Neural progenitor cell (in vitro differentiated cells): ENCODE measurements at regions not wholly inside any gene's neighbourhood (a gene's known extent, or its start where the extent isn't known, plus 50 kb on each side); places are given as distances from the start of the nearest gene placed in this dataset.

Experiments
- DNase-seq: peaks from one replicate; pipeline ENCODE4 v3.0.0-alpha.2; 2016; ENCODE audit warnings: low spot score
- H2AFZ ChIP-seq: fragments of 200-600 bp; sonication (generic); replicated peaks from 2 replicates; pipeline ENCODE4 v1.6.1; 2016; ENCODE audit warnings: antibody characterized with exemption
- H3F3A ChIP-seq: fragments of 200-600 bp; sonication (generic); 2 replicates; pipeline ENCODE4 v1.6.1; 2016; ENCODE audit warnings: antibody characterized with exemption, low read depth
- H3K27ac ChIP-seq: fragments of 200-600 bp; sonication (generic); 2 replicates; pipeline ENCODE4 v1.5.1; 2016; ENCODE audit warnings: mild to moderate bottlenecking
- H3K27me3 ChIP-seq: fragments of 200-600 bp; sonication (generic); 2 replicates; pipeline ENCODE4 v1.6.1; 2016; ENCODE audit warnings: mild to moderate bottlenecking, moderate library complexity
- H3K36me3 ChIP-seq: fragments of 200-600 bp; sonication (generic); 2 replicates; pipeline ENCODE4 v1.5.1; 2016
- H3K4me1 ChIP-seq: fragments of 200-600 bp; sonication (generic); 2 replicates; pipeline ENCODE4 v1.6.1; 2016; ENCODE audit warnings: mixed run types
- H3K4me2 ChIP-seq: fragments of 200-600 bp; sonication (generic); 2 replicates; pipeline ENCODE4 v1.6.1; 2016
- H3K4me3 ChIP-seq: fragments of 200-600 bp; sonication (generic); 2 replicates; pipeline ENCODE4 v1.5.1; 2016
- H3K79me2 ChIP-seq: fragments of 200-600 bp; sonication (generic); 2 replicates; pipeline ENCODE4 v1.6.1; 2016; ENCODE audit warnings: low read depth
- H3K9ac ChIP-seq: fragments of 200-600 bp; sonication (generic); 2 replicates; pipeline ENCODE4 v1.6.1; 2016
- H3K9me3 ChIP-seq: fragments of 200-600 bp; sonication (generic); 2 replicates; pipeline ENCODE4 v1.5.1; 2016; ENCODE audit warnings: low read depth
- H4K20me1 ChIP-seq: fragments of 200-600 bp; sonication (generic); 2 replicates; pipeline ENCODE4 v1.6.1; 2016; ENCODE audit warnings: low read depth
- H3K27ac Mint-ChIP-seq: 3 replicates; pipeline ENCODE4 v1.8.0; 2021; ENCODE audit warnings: mixed read lengths
- H3K27me3 Mint-ChIP-seq: 2 replicates; pipeline ENCODE4 v1.8.0; 2022; ENCODE audit warnings: low read depth, mild to moderate bottlenecking, inconsistent platforms, moderate library complexity, mixed read lengths; ENCODE audit not compliant: insufficient read depth
- H3K36me3 Mint-ChIP-seq: 3 replicates; pipeline ENCODE4 v1.8.0; 2021; ENCODE audit warnings: mixed read lengths
- H3K4me1 Mint-ChIP-seq: 3 replicates; pipeline ENCODE4 v1.8.0; 2021; ENCODE audit warnings: mixed read lengths
- H3K4me3 Mint-ChIP-seq: 3 replicates; pipeline ENCODE4 v1.8.0; 2021; ENCODE audit warnings: mild to moderate bottlenecking, moderate library complexity, mixed read lengths
- H3K9me3 Mint-ChIP-seq: 3 replicates; pipeline ENCODE4 v1.8.0; 2020; ENCODE audit warnings: mixed read lengths
- EZH2 ChIP-seq: fragments of 200-600 bp; sonication (generic); IDR thresholded peaks from 2 replicates; pipeline ENCODE4 v1.6.1; 2017; ENCODE audit warnings: antibody characterized with exemption, mild to moderate bottlenecking, moderate library complexity
- EZH2phosphoT487 ChIP-seq: fragments of 200-600 bp; sonication (generic); IDR thresholded peaks from 2 replicates; pipeline ENCODE4 v1.6.1; 2017; ENCODE audit warnings: antibody characterized with exemption
- TF ChIP-seq, protein P1 (sequence below): fragments of 200-600 bp; sonication (generic); IDR thresholded peaks from 2 replicates; pipeline ENCODE4 v1.5.1; 2017; ENCODE audit warnings: antibody characterized with exemption, mild to moderate bottlenecking

DNA sequence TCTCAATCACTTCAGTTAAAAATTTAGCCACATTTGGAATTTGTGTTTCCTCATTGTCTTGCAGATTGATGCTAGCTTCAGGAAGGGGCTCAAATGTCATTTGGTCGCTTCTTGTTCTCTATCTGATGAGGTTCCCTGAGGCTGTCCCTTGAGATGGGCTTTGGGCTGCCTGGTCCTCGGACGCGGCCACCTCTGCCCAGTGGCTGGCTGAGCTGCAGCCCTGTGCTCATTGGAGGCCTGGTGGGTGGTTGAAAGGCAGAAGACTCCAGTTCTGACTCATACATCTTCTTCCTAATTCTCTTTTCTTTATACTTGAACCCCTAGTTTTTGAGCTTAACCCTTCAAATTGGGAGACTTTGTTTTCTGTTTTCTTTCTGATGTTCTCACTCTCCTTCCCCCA is 78.8 kb upstream of the NTRK2 start:
- no peaks in the 10 kb centered on the region for H3K4me1 ChIP-seq
- H3K9me3 ChIP-seq = no peaks in the 10 kb centered on the region
- TF ChIP-seq EZH2 (no peak), EZH2phosphoT487 (no peak)
- TF ChIP-seq, protein P1, sequence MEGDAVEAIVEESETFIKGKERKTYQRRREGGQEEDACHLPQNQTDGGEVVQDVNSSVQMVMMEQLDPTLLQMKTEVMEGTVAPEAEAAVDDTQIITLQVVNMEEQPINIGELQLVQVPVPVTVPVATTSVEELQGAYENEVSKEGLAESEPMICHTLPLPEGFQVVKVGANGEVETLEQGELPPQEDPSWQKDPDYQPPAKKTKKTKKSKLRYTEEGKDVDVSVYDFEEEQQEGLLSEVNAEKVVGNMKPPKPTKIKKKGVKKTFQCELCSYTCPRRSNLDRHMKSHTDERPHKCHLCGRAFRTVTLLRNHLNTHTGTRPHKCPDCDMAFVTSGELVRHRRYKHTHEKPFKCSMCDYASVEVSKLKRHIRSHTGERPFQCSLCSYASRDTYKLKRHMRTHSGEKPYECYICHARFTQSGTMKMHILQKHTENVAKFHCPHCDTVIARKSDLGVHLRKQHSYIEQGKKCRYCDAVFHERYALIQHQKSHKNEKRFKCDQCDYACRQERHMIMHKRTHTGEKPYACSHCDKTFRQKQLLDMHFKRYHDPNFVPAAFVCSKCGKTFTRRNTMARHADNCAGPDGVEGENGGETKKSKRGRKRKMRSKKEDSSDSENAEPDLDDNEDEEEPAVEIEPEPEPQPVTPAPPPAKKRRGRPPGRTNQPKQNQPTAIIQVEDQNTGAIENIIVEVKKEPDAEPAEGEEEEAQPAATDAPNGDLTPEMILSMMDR = no peak
- no peak overlapping the region for H3K9ac ChIP-seq
- Mint-ChIP-seq H3K27me3 (no peaks in the 10 kb centered on the region), H3K4me1 (no peaks in the 10 kb centered on the region), H3K9me3 (no peaks in the 10 kb centered on the region), H3K27ac (no peak overlapping the region), H3K36me3 (no peaks in the 10 kb centered on the region), H3K4me3 (no peak overlapping the region)
- no peaks in the 10 kb centered on the region for H3K79me2 ChIP-seq
- H2AFZ ChIP-seq = no peak overlapping the region
- H3F3A ChIP-seq = no peaks in the 10 kb centered on the region
- H3K4me2 ChIP-seq = no peak overlapping the region
- no peaks in the 10 kb centered on the region for H4K20me1 ChIP-seq
- no peak overlapping the region for H3K27ac ChIP-seq
- no peak overlapping the region for H3K4me3 ChIP-seq
- no peak for DNase-seq
- H3K36me3 ChIP-seq = no peaks in the 10 kb centered on the region
- no peaks in the 10 kb centered on the region for H3K27me3 ChIP-seq

DNA sequence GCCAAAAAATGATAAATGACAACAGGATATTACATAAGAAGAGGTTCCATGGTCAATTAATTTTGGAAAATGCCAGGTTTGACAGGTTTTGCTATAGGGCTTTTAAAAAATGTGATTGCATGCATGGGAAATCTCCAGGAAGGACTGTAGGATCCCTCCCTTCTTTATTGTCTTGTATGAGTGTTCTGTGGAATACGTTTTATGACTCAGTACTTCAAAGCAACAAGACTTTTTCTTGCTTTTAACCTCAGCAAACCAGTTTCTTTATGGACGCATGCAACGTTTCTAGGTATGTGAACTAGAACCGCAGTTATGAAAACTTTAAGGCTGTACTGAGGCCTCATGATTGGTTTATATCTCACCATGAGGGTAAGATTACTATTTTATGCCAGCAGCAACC is 76.6 kb upstream of the NTRK2 start:
- H3F3A ChIP-seq = no peaks in the 10 kb centered on the region
- DNase-seq = no peak
- H3K4me1 ChIP-seq = no peaks in the 10 kb centered on the region
- no peaks in the 10 kb centered on the region for H3K27me3 ChIP-seq
- no peaks in the 10 kb centered on the region for H3K9me3 Mint-ChIP-seq
- no peaks in the 10 kb centered on the region for H3K36me3 ChIP-seq
- H3K4me1 Mint-ChIP-seq = no peaks in the 10 kb centered on the region
- no peaks in the 10 kb centered on the region for H3K79me2 ChIP-seq
- H2AFZ ChIP-seq = no peak overlapping the region
- H3K27ac Mint-ChIP-seq = no peak overlapping the region
- no peak for TF ChIP-seq EZH2
- TF ChIP-seq, protein P1 = no peak
- TF ChIP-seq EZH2phosphoT487 = no peak
- H3K27me3 Mint-ChIP-seq = no peaks in the 10 kb centered on the region
- no peak overlapping the region for H3K9ac ChIP-seq
- H3K27ac ChIP-seq = no peak overlapping the region
- no peak overlapping the region for H3K4me2 ChIP-seq
- H3K9me3 ChIP-seq = no peaks in the 10 kb centered on the region
- H3K36me3 Mint-ChIP-seq = no peaks in the 10 kb centered on the region
- no peaks in the 10 kb centered on the region for H4K20me1 ChIP-seq
- no peak overlapping the region for H3K4me3 Mint-ChIP-seq
- no peak overlapping the region for H3K4me3 ChIP-seq

DNA sequence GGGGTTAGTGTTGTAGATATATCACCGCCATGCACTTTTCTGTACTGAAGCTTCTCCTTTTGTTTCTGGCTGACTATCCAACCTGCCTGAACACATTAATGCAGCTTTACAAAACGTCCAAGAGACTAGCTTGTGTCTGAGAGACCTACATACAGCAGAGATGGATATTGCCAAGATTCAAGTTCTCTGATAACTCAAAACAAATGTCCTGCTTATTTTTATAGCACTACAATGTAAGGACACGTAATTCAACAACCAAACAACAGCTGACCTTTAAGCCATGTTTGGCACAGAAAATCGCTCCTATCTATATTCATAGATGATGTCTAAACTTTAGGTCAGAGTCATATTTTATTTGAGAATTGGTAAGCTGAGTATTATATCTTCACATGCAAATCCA is 76.2 kb upstream of the NTRK2 start:
- H3K4me1 ChIP-seq = no peaks in the 10 kb centered on the region
- no peaks in the 10 kb centered on the region for H3F3A ChIP-seq
- Mint-ChIP-seq H3K36me3 (no peaks in the 10 kb centered on the region), H3K4me3 (no peak overlapping the region), H3K27ac (no peak overlapping the region), H3K27me3 (no peaks in the 10 kb centered on the region), H3K4me1 (no peaks in the 10 kb centered on the region), H3K9me3 (no peaks in the 10 kb centered on the region)
- H3K4me2 ChIP-seq = no peak overlapping the region
- no peak overlapping the region for H3K27ac ChIP-seq
- no peak overlapping the region for H3K9ac ChIP-seq
- H2AFZ ChIP-seq = no peak overlapping the region
- H3K36me3 ChIP-seq = no peaks in the 10 kb centered on the region
- DNase-seq = no peak
- no peaks in the 10 kb centered on the region for H3K9me3 ChIP-seq
- H3K27me3 ChIP-seq = no peaks in the 10 kb centered on the region
- TF ChIP-seq EZH2phosphoT487 (no peak), EZH2 (no peak)
- TF ChIP-seq, protein P1 = no peak
- no peaks in the 10 kb centered on the region for H3K79me2 ChIP-seq
- H4K20me1 ChIP-seq = no peaks in the 10 kb centered on the region
- H3K4me3 ChIP-seq = no peak overlapping the region

DNA sequence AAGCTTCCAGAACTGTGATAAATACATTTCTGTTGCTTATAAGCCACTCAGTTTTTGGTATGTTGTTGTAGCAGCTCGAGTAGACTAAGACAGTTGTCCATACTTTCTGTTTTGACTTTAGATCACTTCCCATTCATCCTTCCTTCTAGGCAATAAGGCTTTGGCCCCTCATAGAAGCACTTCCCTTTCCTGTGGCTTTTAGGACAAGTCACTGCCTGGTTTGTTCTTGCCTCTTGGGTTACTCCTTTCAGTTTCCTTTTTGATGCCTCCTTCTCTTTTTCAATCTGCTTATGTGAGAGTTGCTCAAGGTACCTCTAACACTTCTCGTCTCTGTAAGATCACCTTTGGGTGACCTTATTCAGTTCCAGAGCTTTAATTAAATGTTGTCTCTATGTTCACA is 72.4 kb upstream of the NTRK2 start:
- H3K4me1 ChIP-seq = no peaks in the 10 kb centered on the region
- no peaks in the 10 kb centered on the region for H3F3A ChIP-seq
- no peak overlapping the region for H3K27ac ChIP-seq
- TF ChIP-seq EZH2phosphoT487 = no peak
- TF ChIP-seq, protein P1 = no peak
- no peak for TF ChIP-seq EZH2
- H3K27me3 ChIP-seq = no peaks in the 10 kb centered on the region
- H3K9me3 ChIP-seq = no peaks in the 10 kb centered on the region
- Mint-ChIP-seq H3K4me3 (no peak overlapping the region), H3K36me3 (no peaks in the 10 kb centered on the region), H3K9me3 (no peaks in the 10 kb centered on the region), H3K27ac (no peak overlapping the region), H3K4me1 (peaks cover 2% of the 10 kb centered on the region), H3K27me3 (no peaks in the 10 kb centered on the region)
- H2AFZ ChIP-seq = no peak overlapping the region
- H3K4me2 ChIP-seq = no peak overlapping the region
- DNase-seq = no peak
- no peak overlapping the region for H3K9ac ChIP-seq
- no peaks in the 10 kb centered on the region for H3K36me3 ChIP-seq
- H3K4me3 ChIP-seq = no peak overlapping the region
- H4K20me1 ChIP-seq = no peaks in the 10 kb centered on the region
- H3K79me2 ChIP-seq = no peaks in the 10 kb centered on the region
